VCaP (cell line): ENCODE measurements at regions not wholly inside any gene's neighbourhood (a gene's known extent, or its start where the extent isn't known, plus 50 kb on each side); places are given as distances from the start of the nearest gene placed in this dataset.

Experiments used
- H3K27ac ChIP-seq: fragments of 450-650 bp; 2 replicates; pipeline ENCODE4 v1.5.1; 2017
- TF ChIP-seq, protein P1 (sequence below): fragments of 450-650 bp; conservative IDR thresholded peaks from 2 replicates; pipeline ENCODE4 v1.5.1; 2017; ENCODE audit warnings: mild to moderate bottlenecking, moderate library complexity

DNA sequence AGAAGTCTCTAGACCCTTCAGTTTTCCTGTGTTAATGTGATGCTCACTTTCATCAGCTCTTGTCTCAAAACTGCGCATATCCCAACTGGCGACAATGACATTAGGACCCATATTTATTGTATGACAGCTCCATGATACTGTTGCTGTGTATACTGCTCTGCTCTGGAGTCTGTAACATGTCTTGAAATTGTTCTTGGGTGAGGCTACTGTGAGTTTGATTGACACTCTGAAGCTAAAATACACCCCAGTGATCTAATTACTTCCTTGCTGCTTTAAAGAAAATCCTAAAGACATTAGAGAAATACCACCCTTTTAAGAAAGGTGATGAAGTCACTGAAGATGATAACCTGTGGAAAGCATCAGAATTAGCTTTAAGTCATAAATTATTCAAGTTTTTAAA lies 1046.2 kb downstream of the KCNT2 start:
- TF ChIP-seq, protein P1, sequence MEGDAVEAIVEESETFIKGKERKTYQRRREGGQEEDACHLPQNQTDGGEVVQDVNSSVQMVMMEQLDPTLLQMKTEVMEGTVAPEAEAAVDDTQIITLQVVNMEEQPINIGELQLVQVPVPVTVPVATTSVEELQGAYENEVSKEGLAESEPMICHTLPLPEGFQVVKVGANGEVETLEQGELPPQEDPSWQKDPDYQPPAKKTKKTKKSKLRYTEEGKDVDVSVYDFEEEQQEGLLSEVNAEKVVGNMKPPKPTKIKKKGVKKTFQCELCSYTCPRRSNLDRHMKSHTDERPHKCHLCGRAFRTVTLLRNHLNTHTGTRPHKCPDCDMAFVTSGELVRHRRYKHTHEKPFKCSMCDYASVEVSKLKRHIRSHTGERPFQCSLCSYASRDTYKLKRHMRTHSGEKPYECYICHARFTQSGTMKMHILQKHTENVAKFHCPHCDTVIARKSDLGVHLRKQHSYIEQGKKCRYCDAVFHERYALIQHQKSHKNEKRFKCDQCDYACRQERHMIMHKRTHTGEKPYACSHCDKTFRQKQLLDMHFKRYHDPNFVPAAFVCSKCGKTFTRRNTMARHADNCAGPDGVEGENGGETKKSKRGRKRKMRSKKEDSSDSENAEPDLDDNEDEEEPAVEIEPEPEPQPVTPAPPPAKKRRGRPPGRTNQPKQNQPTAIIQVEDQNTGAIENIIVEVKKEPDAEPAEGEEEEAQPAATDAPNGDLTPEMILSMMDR: no peak
- no peak overlapping the region for H3K27ac ChIP-seq

DNA sequence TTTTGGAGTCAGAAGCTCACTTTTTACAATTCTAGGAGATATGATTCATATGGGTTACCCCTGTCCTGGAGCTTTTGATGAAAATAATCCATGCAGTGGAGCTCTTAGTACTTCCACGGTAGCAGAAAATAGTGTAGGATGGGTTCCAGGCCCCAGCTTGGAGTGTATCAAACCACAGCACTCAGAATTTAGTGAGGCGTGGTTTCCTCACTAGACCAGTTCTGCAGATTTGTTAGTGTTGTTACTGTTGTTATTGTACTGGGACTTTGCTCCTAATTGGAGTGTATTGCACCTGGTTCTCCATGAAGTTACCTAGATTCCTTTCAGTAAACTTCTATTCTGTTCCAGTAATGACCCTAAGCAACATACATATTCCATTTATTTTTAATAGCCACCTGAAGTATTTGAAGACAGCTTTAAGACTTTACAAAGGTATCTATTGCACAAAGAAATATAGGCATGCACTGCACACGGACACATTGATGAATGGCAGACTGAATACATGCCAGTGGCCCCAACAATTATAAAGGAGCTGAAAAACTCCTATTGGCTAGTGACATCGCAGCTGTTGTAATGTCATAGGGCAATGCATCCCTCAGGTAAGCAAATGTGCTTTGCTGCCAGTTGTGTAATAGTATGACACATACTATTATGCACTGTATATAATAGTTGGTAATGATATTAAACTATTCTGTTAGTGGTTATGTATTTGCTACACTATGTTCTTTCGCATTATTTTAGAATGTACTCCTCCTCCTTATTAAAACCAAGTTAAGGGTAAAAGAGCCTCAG lies 1058.0 kb downstream of the KCNT2 start:
- TF ChIP-seq, protein P1: no peak
- no peak overlapping the region for H3K27ac ChIP-seq

DNA sequence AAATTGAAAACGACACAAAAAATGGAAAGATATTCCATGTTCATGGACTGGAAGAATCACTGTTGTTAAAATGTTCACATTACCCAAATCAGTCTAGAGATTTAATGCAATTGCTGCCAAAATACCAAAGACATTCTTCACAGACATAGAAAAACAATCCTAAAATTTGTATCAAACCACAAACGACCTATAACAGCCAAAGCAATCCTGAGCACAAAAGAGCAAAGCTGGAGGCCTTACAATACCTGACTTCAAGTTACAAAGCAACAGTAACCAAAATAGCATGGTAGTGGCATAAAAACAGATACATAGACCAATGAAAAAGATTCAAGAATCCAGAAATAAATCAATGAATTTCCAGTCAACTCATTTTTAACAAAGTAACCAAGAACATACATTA lies 1077.3 kb downstream of the KCNT2 start:
- TF ChIP-seq, protein P1: no peak
- H3K27ac ChIP-seq: no peak overlapping the region

DNA sequence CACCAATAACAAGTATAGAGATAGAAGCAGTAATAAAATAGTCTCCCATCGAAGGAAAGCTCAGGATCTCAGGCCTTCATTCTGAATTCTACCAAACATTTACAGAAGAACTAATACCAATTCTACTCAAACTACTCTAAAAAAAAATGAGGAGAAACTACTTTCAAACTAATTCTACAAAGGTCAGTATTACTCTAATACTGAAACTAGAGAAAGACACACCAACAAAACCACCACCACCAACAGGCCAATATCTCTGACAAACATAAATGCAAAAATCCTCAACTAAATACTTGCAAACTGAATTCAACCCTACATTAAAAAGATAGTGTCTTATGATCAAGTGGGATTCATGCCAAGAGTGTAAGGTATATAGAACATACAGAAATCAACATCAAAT lies 1078.4 kb downstream of the KCNT2 start:
- TF ChIP-seq, protein P1: no peak
- no peak overlapping the region for H3K27ac ChIP-seq

DNA sequence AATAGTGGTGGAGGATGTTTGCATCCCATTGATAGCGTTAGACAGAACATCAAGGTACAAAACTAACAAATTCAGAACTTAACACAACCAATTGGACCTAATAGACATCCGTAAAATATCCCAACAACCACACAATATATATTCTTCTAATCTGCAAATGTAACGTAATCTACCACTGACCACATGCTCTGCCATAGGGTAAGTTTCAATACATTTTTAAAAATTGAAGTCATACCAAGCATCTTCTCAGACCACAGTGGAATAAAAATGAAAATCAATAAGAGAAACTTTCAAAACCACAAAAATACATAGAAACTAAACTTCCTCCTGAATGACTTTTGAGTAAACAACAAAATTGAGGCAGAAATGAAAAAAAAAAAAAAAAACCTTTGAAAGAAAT lies 1087.5 kb downstream of the KCNT2 start:
- no peak overlapping the region for H3K27ac ChIP-seq
- TF ChIP-seq, protein P1: no peak

DNA sequence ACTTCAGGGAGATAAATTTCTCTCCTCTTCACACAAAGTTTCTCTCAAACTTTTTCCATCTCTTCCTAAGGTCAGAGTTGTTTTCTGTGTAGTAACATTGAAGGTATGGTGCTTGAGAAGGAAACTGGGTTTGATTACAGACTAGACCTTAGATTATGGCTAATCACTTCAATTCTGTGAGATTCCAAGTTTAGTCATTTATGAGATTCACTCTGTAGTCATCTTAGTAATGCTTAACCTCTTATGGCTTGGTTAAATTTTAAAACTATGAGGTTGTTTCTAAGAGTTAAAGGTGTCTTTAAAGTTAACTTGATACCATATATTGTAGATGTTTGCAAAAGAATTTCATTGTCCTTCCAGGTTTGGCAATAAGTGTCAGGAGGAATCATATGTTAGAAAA lies 1092.2 kb downstream of the KCNT2 start:
- TF ChIP-seq, protein P1: no peak
- no peak overlapping the region for H3K27ac ChIP-seq

DNA sequence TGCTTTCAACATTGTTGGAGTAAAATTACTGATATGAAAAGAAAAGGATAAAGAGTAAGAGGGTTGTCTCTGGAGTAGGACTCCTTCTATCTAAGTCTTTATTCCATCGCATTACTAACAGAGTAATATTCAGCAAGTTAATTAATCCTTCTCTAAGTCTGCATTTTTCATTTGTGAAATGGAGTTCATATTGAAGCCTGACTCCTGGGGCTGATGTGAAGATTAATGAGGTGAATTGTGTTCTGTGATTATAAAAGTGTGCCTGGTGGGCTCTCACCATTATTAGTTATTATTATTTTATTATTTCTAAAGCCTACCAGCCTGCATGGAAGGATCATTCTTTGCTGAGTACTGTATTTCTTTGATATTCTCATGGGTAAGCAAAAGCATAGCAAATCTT lies 1096.7 kb downstream of the KCNT2 start:
- no peak overlapping the region for H3K27ac ChIP-seq
- TF ChIP-seq, protein P1: no peak
